SK-N-SH treated with all-trans-retinoic acid at 6 μM for 48 hours (cell line): ENCODE measurements at regions not wholly inside any gene's neighbourhood (a gene's known extent, or its start where the extent isn't known, plus 50 kb on each side); places are given as distances from the start of the nearest gene placed in this dataset.

Experiments used
- ATAC-seq: fragments of 200-7000 bp; cut with Tn5 transposase; 3 replicates; pipeline ENCODE4 v1.9.1; 2020; ENCODE audit warnings: mild to moderate bottlenecking, moderate library complexity
- ARNTL ChIP-seq: fragments of 450-650 bp; formaldehyde crosslinking; IDR thresholded peaks from 2 replicates; pipeline ENCODE4 v1.5.0; 2020; ENCODE audit warnings: low read depth, mild to moderate bottlenecking, moderate library complexity, borderline replicate concordance
- BACH2 ChIP-seq: fragments of 250-450 bp; sonication (Bioruptor Pico); IDR thresholded peaks from 2 replicates; pipeline ENCODE4 v1.9.0; 2021; ENCODE audit warnings: mild to moderate bottlenecking, borderline replicate concordance
- CSDC2 ChIP-seq: fragments of 250-450 bp; sonication (Bioruptor Pico); IDR thresholded peaks from 2 replicates; pipeline ENCODE4 v1.5.0; 2020; ENCODE audit warnings: mild to moderate bottlenecking, moderate library complexity
- ESRRG ChIP-seq: fragments of 250-450 bp; sonication (Bioruptor Pico); IDR thresholded peaks from 2 replicates; pipeline ENCODE4 v1.6.1; 2021; ENCODE audit warnings: mild to moderate bottlenecking
- ISL1 ChIP-seq: fragments of 250-450 bp; sonication (Bioruptor Pico); IDR thresholded peaks from 2 replicates; pipeline ENCODE4 v2.1.2; 2022; ENCODE audit warnings: mild to moderate bottlenecking, moderate library complexity
- OSR1 ChIP-seq: fragments of 250-450 bp; sonication (Bioruptor Pico); IDR thresholded peaks from 2 replicates; pipeline ENCODE4 v1.8.0; 2022; ENCODE audit warnings: moderate library complexity, mild to moderate bottlenecking, inconsistent platforms
- PPARA ChIP-seq: fragments of 250-450 bp; sonication (Bioruptor Pico); IDR thresholded peaks from 2 replicates; pipeline ENCODE4 v1.5.0; 2020; ENCODE audit warnings: mild to moderate bottlenecking, borderline replicate concordance
- RARB ChIP-seq: fragments of 250-450 bp; sonication (Bioruptor Pico); IDR thresholded peaks from 2 replicates; pipeline ENCODE4 v1.8.0; 2021; ENCODE audit warnings: mild to moderate bottlenecking, moderate library complexity
- SNAI2 ChIP-seq: fragments of 250-450 bp; sonication (Bioruptor Pico); IDR thresholded peaks from 2 replicates; pipeline ENCODE4 v1.5.0; 2020; ENCODE audit warnings: mild to moderate bottlenecking, moderate library complexity
- TOX ChIP-seq: fragments of 250-450 bp; sonication (Bioruptor Pico); IDR thresholded peaks from 2 replicates; pipeline ENCODE4 v1.8.0; 2021; ENCODE audit warnings: mild to moderate bottlenecking, moderate library complexity, borderline replicate concordance
- ZC3H10 ChIP-seq: fragments of 250-450 bp; sonication (Bioruptor Pico); IDR thresholded peaks from 2 replicates; pipeline ENCODE4 v1.5.1; 2021; ENCODE audit warnings: mild to moderate bottlenecking, moderate library complexity
- ZNF565 ChIP-seq: fragments of 450-650 bp; formaldehyde crosslinking; conservative IDR thresholded peaks from 2 replicates; pipeline ENCODE4 v1.5.0; 2020; ENCODE audit warnings: low read depth, mild to moderate bottlenecking, moderate library complexity
- ZNF70 ChIP-seq: fragments of 450-650 bp; formaldehyde crosslinking; IDR thresholded peaks from 2 replicates; pipeline ENCODE4 v1.5.0; 2020; ENCODE audit warnings: mild to moderate bottlenecking, moderate library complexity
- ZNF8 ChIP-seq: fragments of 450-650 bp; formaldehyde crosslinking; IDR thresholded peaks from 2 replicates; pipeline ENCODE4 v1.5.0; 2020; ENCODE audit warnings: mild to moderate bottlenecking, moderate library complexity
- TF ChIP-seq, protein P1 (sequence below): fragments of 250-450 bp; sonication (Bioruptor Pico); IDR thresholded peaks from 2 replicates; pipeline ENCODE4 v1.5.1; 2020; ENCODE audit warnings: low read depth, mild to moderate bottlenecking, moderate library complexity
- TF ChIP-seq, protein P2 (sequence below): fragments of 250-450 bp; sonication (Bioruptor Pico); IDR thresholded peaks from 2 replicates; pipeline ENCODE4 v1.5.0; 2020; ENCODE audit warnings: mild to moderate bottlenecking, moderate library complexity
- TF ChIP-seq, protein P3 (sequence below): fragments of 250-450 bp; sonication (Bioruptor Pico); IDR thresholded peaks from 2 replicates; pipeline ENCODE4 v1.8.0; 2020; ENCODE audit warnings: mild to moderate bottlenecking, moderate library complexity, borderline replicate concordance
- TF ChIP-seq, protein P4 (sequence below): fragments of 250-450 bp; sonication (Bioruptor Pico); IDR thresholded peaks from 2 replicates; pipeline ENCODE4 v1.8.0; 2021; ENCODE audit warnings: low read depth, mild to moderate bottlenecking, moderate library complexity, borderline replicate concordance

DNA sequence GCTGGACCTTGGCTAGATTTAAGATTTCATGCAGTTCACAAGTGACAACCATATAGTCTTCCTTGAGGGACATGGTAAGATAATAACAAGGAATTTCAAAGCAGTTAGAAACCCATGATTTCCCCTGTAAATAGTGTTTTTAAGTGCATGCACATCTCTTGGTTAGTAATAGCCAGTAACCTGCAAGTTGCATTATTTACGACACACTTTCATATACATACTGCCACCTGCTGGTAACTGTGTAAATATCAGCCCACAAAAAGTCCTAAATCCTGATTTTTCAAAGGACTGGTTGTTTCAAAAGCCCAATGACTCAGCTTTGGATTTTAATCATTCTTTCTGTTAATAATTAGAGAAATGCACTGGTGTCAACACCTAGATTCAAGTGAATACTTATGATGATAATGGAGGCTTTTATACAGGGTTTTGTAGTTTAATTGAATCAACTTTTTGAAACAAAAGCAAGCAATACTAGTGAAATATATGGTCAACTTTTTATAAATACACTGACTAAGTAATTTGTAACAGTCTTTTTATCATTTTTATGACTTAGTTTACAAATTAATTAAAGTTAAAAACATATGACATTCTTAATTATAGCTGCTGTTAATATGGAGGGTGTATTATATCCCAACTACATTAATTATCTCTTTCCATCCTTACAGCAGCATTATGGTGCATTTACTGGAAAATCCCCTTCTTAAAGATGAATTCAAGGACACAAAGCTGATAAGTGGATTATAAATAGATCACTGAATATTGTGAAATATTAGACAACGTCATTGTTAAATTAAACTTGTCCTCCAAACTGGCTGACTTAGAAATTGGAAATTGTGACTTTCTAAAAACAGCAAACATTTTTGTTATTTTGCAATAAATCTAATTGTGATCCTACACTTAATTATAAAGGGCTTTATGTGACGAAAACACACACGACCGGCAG is 367.7 kb upstream of the SEMA3D start (continued):
- TF ChIP-seq OSR1 (no peak), ZC3H10 (CRISPR knock-in tag) (no peak), ZNF565 (no peak), TOX (no peak), RARB (CRISPR knock-in tag) (no peak)
- TF ChIP-seq, protein P1, sequence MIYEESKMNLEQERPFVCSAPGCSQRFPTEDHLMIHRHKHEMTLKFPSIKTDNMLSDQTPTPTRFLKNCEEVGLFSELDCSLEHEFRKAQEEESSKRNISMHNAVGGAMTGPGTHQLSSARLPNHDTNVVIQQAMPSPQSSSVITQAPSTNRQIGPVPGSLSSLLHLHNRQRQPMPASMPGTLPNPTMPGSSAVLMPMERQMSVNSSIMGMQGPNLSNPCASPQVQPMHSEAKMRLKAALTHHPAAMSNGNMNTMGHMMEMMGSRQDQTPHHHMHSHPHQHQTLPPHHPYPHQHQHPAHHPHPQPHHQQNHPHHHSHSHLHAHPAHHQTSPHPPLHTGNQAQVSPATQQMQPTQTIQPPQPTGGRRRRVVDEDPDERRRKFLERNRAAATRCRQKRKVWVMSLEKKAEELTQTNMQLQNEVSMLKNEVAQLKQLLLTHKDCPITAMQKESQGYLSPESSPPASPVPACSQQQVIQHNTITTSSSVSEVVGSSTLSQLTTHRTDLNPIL (CRISPR knock-in tag) = no peak

DNA sequence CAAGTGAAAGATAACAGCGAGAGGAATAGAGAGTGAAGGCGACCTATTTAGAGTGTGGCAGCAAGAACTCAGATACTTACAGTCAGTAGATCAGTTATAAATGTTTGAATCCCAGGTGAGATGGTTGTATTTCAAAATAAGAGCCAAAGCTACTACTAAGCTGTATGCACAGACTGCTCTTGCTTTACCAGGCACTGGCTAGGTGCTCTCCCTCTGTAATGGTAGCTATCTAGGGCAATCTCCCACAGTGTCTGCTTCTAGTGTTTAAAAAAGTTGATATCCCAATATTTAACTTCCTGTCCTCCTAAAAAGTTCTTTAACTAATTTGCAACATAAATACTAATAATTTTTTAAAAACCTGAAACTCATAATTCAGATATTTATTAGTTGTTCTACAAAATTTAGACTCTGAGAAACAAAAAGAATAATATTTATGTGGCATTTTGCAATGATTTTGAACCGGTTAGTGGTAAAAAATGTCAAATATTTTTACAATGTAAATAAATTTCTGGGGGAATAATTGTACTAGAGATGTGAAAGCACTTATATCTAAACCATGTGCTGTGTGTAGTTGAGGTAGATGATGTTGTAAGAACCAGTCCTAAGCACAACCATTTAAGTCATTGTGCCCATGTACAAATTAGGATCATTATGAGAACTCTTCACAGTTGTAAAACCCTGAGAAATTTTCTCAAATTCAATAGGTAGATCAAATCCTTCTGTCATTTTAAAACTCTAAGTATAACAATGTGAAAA is 349.3 kb upstream of the SEMA3D start:
- TF ChIP-seq ZNF8 (CRISPR knock-in tag) (no peak), ESRRG (no peak), ARNTL (CRISPR knock-in tag) (no peak), ISL1 (CRISPR knock-in tag) (no peak), ZC3H10 (CRISPR knock-in tag) (no peak), SNAI2 (CRISPR knock-in tag) (no peak), TOX (no peak)
- TF ChIP-seq, protein P2, sequence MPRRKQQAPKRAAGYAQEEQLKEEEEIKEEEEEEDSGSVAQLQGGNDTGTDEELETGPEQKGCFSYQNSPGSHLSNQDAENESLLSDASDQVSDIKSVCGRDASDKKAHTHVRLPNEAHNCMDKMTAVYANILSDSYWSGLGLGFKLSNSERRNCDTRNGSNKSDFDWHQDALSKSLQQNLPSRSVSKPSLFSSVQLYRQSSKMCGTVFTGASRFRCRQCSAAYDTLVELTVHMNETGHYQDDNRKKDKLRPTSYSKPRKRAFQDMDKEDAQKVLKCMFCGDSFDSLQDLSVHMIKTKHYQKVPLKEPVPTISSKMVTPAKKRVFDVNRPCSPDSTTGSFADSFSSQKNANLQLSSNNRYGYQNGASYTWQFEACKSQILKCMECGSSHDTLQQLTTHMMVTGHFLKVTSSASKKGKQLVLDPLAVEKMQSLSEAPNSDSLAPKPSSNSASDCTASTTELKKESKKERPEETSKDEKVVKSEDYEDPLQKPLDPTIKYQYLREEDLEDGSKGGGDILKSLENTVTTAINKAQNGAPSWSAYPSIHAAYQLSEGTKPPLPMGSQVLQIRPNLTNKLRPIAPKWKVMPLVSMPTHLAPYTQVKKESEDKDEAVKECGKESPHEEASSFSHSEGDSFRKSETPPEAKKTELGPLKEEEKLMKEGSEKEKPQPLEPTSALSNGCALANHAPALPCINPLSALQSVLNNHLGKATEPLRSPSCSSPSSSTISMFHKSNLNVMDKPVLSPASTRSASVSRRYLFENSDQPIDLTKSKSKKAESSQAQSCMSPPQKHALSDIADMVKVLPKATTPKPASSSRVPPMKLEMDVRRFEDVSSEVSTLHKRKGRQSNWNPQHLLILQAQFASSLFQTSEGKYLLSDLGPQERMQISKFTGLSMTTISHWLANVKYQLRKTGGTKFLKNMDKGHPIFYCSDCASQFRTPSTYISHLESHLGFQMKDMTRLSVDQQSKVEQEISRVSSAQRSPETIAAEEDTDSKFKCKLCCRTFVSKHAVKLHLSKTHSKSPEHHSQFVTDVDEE (CRISPR knock-in tag) = no peak
- TF ChIP-seq, protein P3, sequence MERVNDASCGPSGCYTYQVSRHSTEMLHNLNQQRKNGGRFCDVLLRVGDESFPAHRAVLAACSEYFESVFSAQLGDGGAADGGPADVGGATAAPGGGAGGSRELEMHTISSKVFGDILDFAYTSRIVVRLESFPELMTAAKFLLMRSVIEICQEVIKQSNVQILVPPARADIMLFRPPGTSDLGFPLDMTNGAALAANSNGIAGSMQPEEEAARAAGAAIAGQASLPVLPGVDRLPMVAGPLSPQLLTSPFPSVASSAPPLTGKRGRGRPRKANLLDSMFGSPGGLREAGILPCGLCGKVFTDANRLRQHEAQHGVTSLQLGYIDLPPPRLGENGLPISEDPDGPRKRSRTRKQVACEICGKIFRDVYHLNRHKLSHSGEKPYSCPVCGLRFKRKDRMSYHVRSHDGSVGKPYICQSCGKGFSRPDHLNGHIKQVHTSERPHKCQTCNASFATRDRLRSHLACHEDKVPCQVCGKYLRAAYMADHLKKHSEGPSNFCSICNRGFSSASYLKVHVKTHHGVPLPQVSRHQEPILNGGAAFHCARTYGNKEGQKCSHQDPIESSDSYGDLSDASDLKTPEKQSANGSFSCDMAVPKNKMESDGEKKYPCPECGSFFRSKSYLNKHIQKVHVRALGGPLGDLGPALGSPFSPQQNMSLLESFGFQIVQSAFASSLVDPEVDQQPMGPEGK (CRISPR knock-in tag) = no peak
- TF ChIP-seq, protein P1 (CRISPR knock-in tag) = no peak
- ATAC-seq = no peak

DNA sequence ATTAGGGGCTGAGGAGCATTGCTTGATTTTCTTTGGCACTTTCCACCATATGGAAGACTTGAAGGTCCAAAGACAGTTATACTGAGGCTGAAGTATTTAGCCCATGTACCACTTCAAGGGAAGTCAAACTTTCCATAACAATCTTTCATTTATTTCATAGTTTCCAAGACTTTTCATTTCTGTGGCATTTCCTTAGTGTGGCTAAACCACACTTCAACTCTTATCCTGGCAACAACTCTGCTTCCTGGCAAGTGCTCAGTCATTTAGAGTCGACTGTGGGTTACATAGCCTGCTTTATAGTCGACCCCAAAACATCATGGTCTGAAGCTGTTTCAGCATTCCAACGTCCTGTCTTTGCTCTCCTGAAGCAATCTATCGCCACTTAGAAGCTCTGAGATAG is 343.0 kb upstream of the SEMA3D start:
- peak; percentile 67 for ATAC-seq

DNA sequence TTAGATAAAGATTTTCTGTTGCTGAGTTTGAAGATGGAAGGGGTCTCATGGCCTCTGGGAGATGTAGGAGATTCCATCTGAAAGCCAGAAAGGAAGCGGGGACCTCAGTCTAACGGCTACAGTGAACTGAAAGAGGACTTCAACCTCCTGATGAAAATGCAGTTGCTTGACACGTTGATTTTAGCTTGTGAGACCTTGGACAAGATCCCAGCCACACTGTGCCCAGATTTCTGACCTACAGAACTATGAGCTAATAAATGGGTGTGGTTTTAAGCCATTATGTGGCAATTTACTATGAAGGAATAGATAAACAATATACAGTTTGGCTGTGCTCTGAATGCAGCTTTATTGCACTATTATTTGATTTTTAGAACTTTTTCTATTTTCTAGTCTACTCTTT is 342.3 kb upstream of the SEMA3D start:
- no peak for TF ChIP-seq ZNF70 (CRISPR knock-in tag)
- no peak for TF ChIP-seq SNAI2 (CRISPR knock-in tag)
- TF ChIP-seq ZC3H10 (CRISPR knock-in tag) = no peak
- no peak for TF ChIP-seq ESRRG
- no peak for TF ChIP-seq TOX
- TF ChIP-seq, protein P4, sequence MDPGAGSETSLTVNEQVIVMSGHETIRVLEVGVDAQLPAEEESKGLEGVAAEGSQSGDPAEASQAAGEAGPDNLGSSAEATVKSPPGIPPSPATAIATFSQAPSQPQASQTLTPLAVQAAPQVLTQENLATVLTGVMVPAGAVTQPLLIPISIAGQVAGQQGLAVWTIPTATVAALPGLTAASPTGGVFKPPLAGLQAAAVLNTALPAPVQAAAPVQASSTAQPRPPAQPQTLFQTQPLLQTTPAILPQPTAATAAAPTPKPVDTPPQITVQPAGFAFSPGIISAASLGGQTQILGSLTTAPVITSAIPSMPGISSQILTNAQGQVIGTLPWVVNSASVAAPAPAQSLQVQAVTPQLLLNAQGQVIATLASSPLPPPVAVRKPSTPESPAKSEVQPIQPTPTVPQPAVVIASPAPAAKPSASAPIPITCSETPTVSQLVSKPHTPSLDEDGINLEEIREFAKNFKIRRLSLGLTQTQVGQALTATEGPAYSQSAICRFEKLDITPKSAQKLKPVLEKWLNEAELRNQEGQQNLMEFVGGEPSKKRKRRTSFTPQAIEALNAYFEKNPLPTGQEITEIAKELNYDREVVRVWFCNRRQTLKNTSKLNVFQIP = no peak
- TF ChIP-seq, protein P1 (CRISPR knock-in tag) = no peak
- TF ChIP-seq PPARA (CRISPR knock-in tag) = no peak
- no peak for TF ChIP-seq ISL1 (CRISPR knock-in tag)
- no peak for TF ChIP-seq ZNF565
- TF ChIP-seq ARNTL (CRISPR knock-in tag) = no peak
- TF ChIP-seq, protein P3 (CRISPR knock-in tag) = no peak
- no peak for TF ChIP-seq RARB (CRISPR knock-in tag)
- TF ChIP-seq CSDC2 (CRISPR knock-in tag) = no peak
- no peak for TF ChIP-seq BACH2 (CRISPR knock-in tag)

More for the DNA sequence above, 343.0 kb upstream of the SEMA3D start:
- TF ChIP-seq ZNF70 (CRISPR knock-in tag) = no peak
- TF ChIP-seq, all 23 proteins: peak for 0

More for the DNA sequence above, 342.3 kb upstream of the SEMA3D start:
- peak; percentile 33; the same call in 2 of the 3 replicates for ATAC-seq
